M059J (cell line): ENCODE measurements at regions not wholly inside any gene's neighbourhood (a gene's known extent, or its start where the extent isn't known, plus 50 kb on each side); places are given as distances from the start of the nearest gene placed in this dataset.
"Not testable (repeated sequence)": the region's sequence is repeated elsewhere in the genome, so short reads cannot be mapped to it uniquely, and the experiment has no call there.

Experiments
- DNase-seq: peaks from one replicate; pipeline ENCODE4 v3.0.0-alpha.2; 2012; ENCODE audit warnings: low read depth

GRCh38 chr5:86977190-86977589 lies 290.5 kb upstream of the RASA1 start:
- no peak for DNase-seq

GRCh38 chr5:86977808-86978207 lies 289.9 kb upstream of the RASA1 start:
- no peak for DNase-seq

GRCh38 chr5:86979811-86980411 lies 287.8 kb upstream of the RASA1 start:
- DNase-seq, result peak; percentile 82

- peak; percentile 1 for DNase-seq
These were observed 285.8 kb upstream of the RASA1 start for GRCh38 chr5:86981898-86982297.

- no peak for DNase-seq
These were observed 284.5 kb upstream of the RASA1 start for GRCh38 chr5:86983208-86983607.

- DNase-seq, result no peak
These were observed 280.8 kb upstream of the RASA1 start for GRCh38 chr5:86986837-86987236.

GRCh38 chr5:86997516-86997915 lies 270.2 kb upstream of the RASA1 start:
- DNase-seq, result no peak

GRCh38 chr5:86999951-87000350 lies 267.7 kb upstream of the RASA1 start:
- DNase-seq, result no peak

GRCh38 chr5:87002485-87002884 lies 265.2 kb upstream of the RASA1 start:
- no peak for DNase-seq

GRCh38 chr5:87004101-87004500 lies 263.6 kb upstream of the RASA1 start:
- peak; percentile 52 for DNase-seq

- DNase-seq, result no peak
These were observed 259.9 kb upstream of the RASA1 start for GRCh38 chr5:87007737-87008136.

GRCh38 chr5:87008751-87009560 lies 258.7 kb upstream of the RASA1 start:
- no peak for DNase-seq

- no peak for DNase-seq
These were observed 256.9 kb upstream of the RASA1 start for GRCh38 chr5:87010736-87011135.

GRCh38 chr5:87015901-87016300 lies 251.8 kb upstream of the RASA1 start:
- no peak for DNase-seq

GRCh38 chr5:87020099-87020934 lies 247.4 kb upstream of the RASA1 start:
- DNase-seq, result peak; percentile 51

GRCh38 chr5:87022415-87022814 lies 245.3 kb upstream of the RASA1 start:
- DNase-seq, result no peak

GRCh38 chr5:87027570-87027969 lies 240.1 kb upstream of the RASA1 start:
- DNase-seq, result no peak

GRCh38 chr5:87029951-87030350 lies 237.7 kb upstream of the RASA1 start:
- no peak for DNase-seq

GRCh38 chr5:87030699-87031098 lies 237.0 kb upstream of the RASA1 start:
- no peak for DNase-seq

GRCh38 chr5:87034557-87034956 lies 233.1 kb upstream of the RASA1 start:
- no peak for DNase-seq

- DNase-seq, result no peak
These were observed 225.1 kb upstream of the RASA1 start for GRCh38 chr5:87042554-87042953.

- DNase-seq, result peak; percentile 3
These were observed 219.5 kb upstream of the RASA1 start for GRCh38 chr5:87048156-87048555.

GRCh38 chr5:87049012-87049411 lies 218.7 kb upstream of the RASA1 start:
- not testable (repeated sequence) for DNase-seq
